ENCODE measurements at regions not wholly inside any gene's neighbourhood (a gene's known extent, or its start where the extent isn't known, plus 50 kb on each side); places are given as distances from the start of the nearest gene placed in this dataset.

DNA sequence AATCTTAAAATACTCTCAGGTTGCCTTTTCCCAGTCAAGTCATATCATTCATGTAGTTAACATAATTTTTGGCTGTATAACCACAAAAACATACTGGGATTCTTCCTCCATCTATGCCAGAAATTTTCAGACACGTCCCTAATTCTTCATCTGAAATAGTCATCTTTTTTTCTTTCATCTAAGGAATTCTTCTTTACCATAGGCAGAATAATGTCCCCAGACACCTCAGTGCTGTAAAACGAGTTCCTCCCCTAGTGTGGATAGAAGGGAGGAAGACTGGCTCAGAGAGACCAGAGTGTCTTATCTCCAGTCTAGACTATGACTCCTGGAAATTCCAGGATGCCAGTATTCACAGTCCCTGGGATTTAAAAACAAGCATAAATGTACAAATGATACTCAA is 127.8 kb downstream of the MREG start:
- TF ChIP-seq CREB1 (CRISPR knock-in tag; IDR thresholded peaks at IDR 0.05): no peak
- TF ChIP-seq, protein P1, sequence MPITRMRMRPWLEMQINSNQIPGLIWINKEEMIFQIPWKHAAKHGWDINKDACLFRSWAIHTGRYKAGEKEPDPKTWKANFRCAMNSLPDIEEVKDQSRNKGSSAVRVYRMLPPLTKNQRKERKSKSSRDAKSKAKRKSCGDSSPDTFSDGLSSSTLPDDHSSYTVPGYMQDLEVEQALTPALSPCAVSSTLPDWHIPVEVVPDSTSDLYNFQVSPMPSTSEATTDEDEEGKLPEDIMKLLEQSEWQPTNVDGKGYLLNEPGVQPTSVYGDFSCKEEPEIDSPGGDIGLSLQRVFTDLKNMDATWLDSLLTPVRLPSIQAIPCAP (CRISPR knock-in tag; IDR thresholded peaks at IDR 0.05): no peak
- TF ChIP-seq, protein P2, sequence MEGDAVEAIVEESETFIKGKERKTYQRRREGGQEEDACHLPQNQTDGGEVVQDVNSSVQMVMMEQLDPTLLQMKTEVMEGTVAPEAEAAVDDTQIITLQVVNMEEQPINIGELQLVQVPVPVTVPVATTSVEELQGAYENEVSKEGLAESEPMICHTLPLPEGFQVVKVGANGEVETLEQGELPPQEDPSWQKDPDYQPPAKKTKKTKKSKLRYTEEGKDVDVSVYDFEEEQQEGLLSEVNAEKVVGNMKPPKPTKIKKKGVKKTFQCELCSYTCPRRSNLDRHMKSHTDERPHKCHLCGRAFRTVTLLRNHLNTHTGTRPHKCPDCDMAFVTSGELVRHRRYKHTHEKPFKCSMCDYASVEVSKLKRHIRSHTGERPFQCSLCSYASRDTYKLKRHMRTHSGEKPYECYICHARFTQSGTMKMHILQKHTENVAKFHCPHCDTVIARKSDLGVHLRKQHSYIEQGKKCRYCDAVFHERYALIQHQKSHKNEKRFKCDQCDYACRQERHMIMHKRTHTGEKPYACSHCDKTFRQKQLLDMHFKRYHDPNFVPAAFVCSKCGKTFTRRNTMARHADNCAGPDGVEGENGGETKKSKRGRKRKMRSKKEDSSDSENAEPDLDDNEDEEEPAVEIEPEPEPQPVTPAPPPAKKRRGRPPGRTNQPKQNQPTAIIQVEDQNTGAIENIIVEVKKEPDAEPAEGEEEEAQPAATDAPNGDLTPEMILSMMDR (IDR thresholded peaks at IDR 0.05): no peak
